HCT116 (cell line): ENCODE measurements at regions not wholly inside any gene's neighbourhood (a gene's known extent, or its start where the extent isn't known, plus 50 kb on each side); places are given as distances from the start of the nearest gene placed in this dataset.

Experiments
- ATAC-seq: fragments of 200-7000 bp; cut with Tn5 transposase; 2 replicates; pipeline ENCODE4 v1.9.1; 2020; ENCODE audit warnings: mild to moderate bottlenecking, moderate library complexity
- BruUV-seq: library from RNA; stranded (reverse); fragments of 400-500 nt; replicated peaks from 2 replicates; lab custom pipeline; 2021; lab: Mats Ljungman, UMichigan
- CTCF ChIA-PET: fragments of 300-600 bp; sonication (Branson Sonifier 250); formaldehyde crosslinking; loops from one replicate; lab custom pipeline; 2021; ENCODE audit warnings: antibody characterized with exemption; lab: Charles Lee
- POLR2A ChIA-PET: fragments of 300-600, 350-600 bp; sonication (Branson Sonifier 250); formaldehyde crosslinking; loops from one replicate; lab custom pipeline; 2021; ENCODE audit warnings: antibody characterized with exemption; lab: Charles Lee
- RAD21 ChIA-PET, 2 experiments: fragments of 300-600 bp; sonication (Branson Sonifier 250); formaldehyde crosslinking; loops; one replicate each; lab custom pipeline; 2023; ENCODE audit warnings: low total read pairs in 2 of 2; ENCODE audit not compliant: uncharacterized antibody in 2 of 2, unreplicated experiment in 2 of 2, low non-redundant PET in 1 of 2; lab: Charles Lee
- DNase-seq: peaks from one replicate; pipeline ENCODE4 v3.0.0-alpha.2; 2010; ENCODE audit warnings: low read depth, low spot score
- H2AFZ ChIP-seq: fragments of 200-600 bp; shearing (Covaris generic), sonication (generic); 2 replicates; pipeline ENCODE4 v1.6.1; 2017; ENCODE audit warnings: low read depth, mixed run types, mixed read lengths, antibody characterized with exemption, low read length; ENCODE audit not compliant: poor library complexity, severe bottlenecking
- H3K27ac ChIP-seq: 2 replicates; pipeline ENCODE4 v1.5.1; 2012; ENCODE audit warnings: low read depth, low read length
- H3K27me3 ChIP-seq: fragments of 200-600 bp; sonication (generic); 2 replicates; pipeline ENCODE4 v1.6.1; 2016; ENCODE audit warnings: mixed run types, low read length, mixed read lengths; ENCODE audit not compliant: insufficient read depth
- H3K36me3 ChIP-seq, 2 experiments: fragments of 200-500 bp in 1 of 2; fragments of 200-600 bp in 1 of 2; sonication (Bioruptor generic) in 1 of 2; sonication (generic) in 1 of 2; 2 replicates each; pipeline versions ENCODE4 v1.5.1 to v1.6.1; 2014 to 2016; ENCODE audit warnings: low read length in 2 of 2, inconsistent platforms in 1 of 2, mixed read lengths in 1 of 2, mixed run types in 1 of 2; ENCODE audit not compliant: insufficient read depth in 2 of 2, control insufficient read depth in 1 of 2
- H3K4me1 ChIP-seq, 2 experiments: fragments of 200-600 bp in 1 of 2; sonication (generic) in 1 of 2; 2 replicates each; pipeline versions ENCODE4 v1.5.1 to v1.6.1; 2012 to 2017; ENCODE audit warnings: low read length in 2 of 2, inconsistent platforms in 1 of 2, mild to moderate bottlenecking in 1 of 2, mixed read lengths in 1 of 2, mixed run types in 1 of 2, moderate library complexity in 1 of 2; ENCODE audit not compliant: insufficient read depth in 2 of 2, control insufficient read depth in 1 of 2
- H3K4me2 ChIP-seq: fragments of 200-600 bp; sonication (generic); 2 replicates; pipeline ENCODE4 v1.6.1; 2017; ENCODE audit warnings: mixed run types, low read length, mixed read lengths
- H3K4me3 ChIP-seq, 2 experiments: fragments of 200-600 bp in 1 of 2; sonication (generic) in 1 of 2; replicated peaks in 1 of 2; 2 replicates each; pipeline ENCODE4 v1.5.1; 2011 to 2016; ENCODE audit warnings: low read length in 2 of 2, control low read depth in 1 of 2, low read depth in 1 of 2, mild to moderate bottlenecking in 1 of 2, mixed read lengths in 1 of 2, mixed run types in 1 of 2
- H3K79me2 ChIP-seq: fragments of 200-600 bp; sonication (generic); 2 replicates; pipeline ENCODE4 v1.6.1; 2017; ENCODE audit warnings: mild to moderate bottlenecking, mixed run types, low read length, moderate library complexity, mixed read lengths; ENCODE audit not compliant: insufficient read depth
- H3K9ac ChIP-seq: fragments of 200-600 bp; sonication (generic); 2 replicates; pipeline ENCODE4 v1.6.1; 2016; ENCODE audit warnings: low read length, mixed read lengths
- H3K9me2 ChIP-seq: fragments of 200-600 bp; sonication (generic), shearing (Covaris generic); 2 replicates; pipeline ENCODE4 v1.6.1; 2017; ENCODE audit warnings: mixed run types, mild to moderate bottlenecking, moderate library complexity; ENCODE audit not compliant: insufficient read depth
- H3K9me3 ChIP-seq, 2 experiments: fragments of 200-500 bp in 1 of 2; fragments of 200-600 bp in 1 of 2; sonication (Bioruptor generic) in 1 of 2; sonication (generic) in 1 of 2; 2 replicates each; pipeline ENCODE4 v1.6.1; 2014 to 2017; ENCODE audit warnings: low read length in 2 of 2, mixed read lengths in 2 of 2, inconsistent platforms in 1 of 2, low read depth in 1 of 2, mild to moderate bottlenecking in 1 of 2, mixed run types in 1 of 2, moderate library complexity in 1 of 2; ENCODE audit not compliant: control insufficient read depth in 1 of 2, insufficient read depth in 1 of 2
- H4K20me1 ChIP-seq: fragments of 200-600 bp; sonication (generic), shearing (Covaris generic); 2 replicates; pipeline ENCODE4 v1.6.1; 2017; ENCODE audit warnings: mixed run types, mild to moderate bottlenecking, moderate library complexity; ENCODE audit not compliant: insufficient read depth
- ATF3 ChIP-seq: IDR thresholded peaks from 2 replicates; pipeline ENCODE4 v1.6.1; 2012
- CBX3 ChIP-seq: IDR thresholded peaks from 2 replicates; pipeline ENCODE4 v1.6.1; 2012; ENCODE audit warnings: low read depth
- CEBPB ChIP-seq: IDR thresholded peaks from 2 replicates; pipeline ENCODE4 v1.6.1; 2012; ENCODE audit warnings: low read depth
- CTCF ChIP-seq, 3 experiments: fragments of 200-600 bp in 1 of 3; sonication (generic) in 1 of 3; IDR thresholded peaks in 2 of 3; conservative IDR thresholded peaks in 1 of 3; 2 replicates each; pipeline ENCODE4 v1.5.1; 2012 to 2017; ENCODE audit warnings: low read depth in 2 of 3, low read length in 2 of 3, antibody characterized with exemption in 1 of 3, borderline replicate concordance in 1 of 3, control low read depth in 1 of 3, mild to moderate bottlenecking in 1 of 3, mixed read lengths in 1 of 3, mixed run types in 1 of 3, moderate library complexity in 1 of 3; ENCODE audit not compliant: insufficient read depth in 1 of 3
- ELF1 ChIP-seq: IDR thresholded peaks from 2 replicates; pipeline ENCODE4 v1.6.1; 2012; ENCODE audit warnings: low read depth, borderline replicate concordance
- EZH2 ChIP-seq: fragments of 200-600 bp; sonication (generic); IDR thresholded peaks from 2 replicates; pipeline ENCODE4 v1.6.1; 2017; ENCODE audit warnings: antibody characterized with exemption, mixed run types
- FOSL1 ChIP-seq: IDR thresholded peaks from 2 replicates; pipeline ENCODE4 v1.6.1; 2012; ENCODE audit warnings: low read depth
- JUND ChIP-seq: IDR thresholded peaks from 2 replicates; pipeline ENCODE4 v1.6.1; 2012
- MAX ChIP-seq: IDR thresholded peaks from 2 replicates; pipeline ENCODE4 v1.6.1; 2012
- POLR2A ChIP-seq: IDR thresholded peaks from 2 replicates; pipeline ENCODE4 v1.7.0; 2011; ENCODE audit warnings: borderline replicate concordance; ENCODE audit not compliant: insufficient read depth, insufficient read length; ENCODE audit errors: extremely low read depth
- POLR2AphosphoS5 ChIP-seq: IDR thresholded peaks from 2 replicates; pipeline ENCODE4 v1.6.1; 2011; ENCODE audit warnings: mild to moderate bottlenecking, low read depth, low read length, moderate library complexity
- REST ChIP-seq: IDR thresholded peaks from 2 replicates; pipeline ENCODE4 v1.6.1; 2012; ENCODE audit warnings: low read depth
- SIN3A ChIP-seq: IDR thresholded peaks from 2 replicates; pipeline ENCODE4 v1.6.1; 2012; ENCODE audit warnings: low read depth
- SP1 ChIP-seq: IDR thresholded peaks from 2 replicates; pipeline ENCODE4 v1.6.1; 2012; ENCODE audit warnings: low read depth
- SRF ChIP-seq: IDR thresholded peaks from 2 replicates; pipeline ENCODE4 v1.6.1; 2012; ENCODE audit warnings: low read depth
- TCF7L2 ChIP-seq: IDR thresholded peaks from 2 replicates; pipeline ENCODE4 v1.7.0; 2011; ENCODE audit warnings: borderline replicate concordance, inconsistent platforms; ENCODE audit not compliant: insufficient read depth, insufficient read length; ENCODE audit errors: extremely low read depth
- YY1 ChIP-seq: IDR thresholded peaks from 2 replicates; pipeline ENCODE4 v1.6.1; 2011; ENCODE audit warnings: low read length, low read depth, moderate library complexity, mild to moderate bottlenecking; ENCODE audit not compliant: insufficient replicate concordance; ENCODE audit errors: extremely low read depth
- intact Hi-C: fragments of 100-400 bp; cut with micrococcal nuclease; formaldehyde crosslinking; loops from 2 replicates; pipeline ENCODE4 v1.10.0; 2022

GRCh38 chr2:186909095-186909494 is 60.1 kb upstream of the ZSWIM2 start:
- H3K79me2 ChIP-seq: no peaks in the 10 kb centered on the region
- no peaks in the 10 kb centered on the region for H3K4me1 ChIP-seq
- H3K9me3 ChIP-seq: no peaks in the 10 kb centered on the region
- H2AFZ ChIP-seq: no peak overlapping the region
- H3K9me2 ChIP-seq: no peaks in the 10 kb centered on the region
- H3K4me3 ChIP-seq: no peak overlapping the region
- no peak overlapping the region for H3K27ac ChIP-seq
- TF ChIP-seq YY1: no peak
- no peak for TF ChIP-seq TCF7L2
- TF ChIP-seq MAX: no peak
- no peak for TF ChIP-seq SP1
- TF ChIP-seq CEBPB: no peak
- TF ChIP-seq POLR2AphosphoS5: no peak
- no peak for TF ChIP-seq ATF3
- TF ChIP-seq FOSL1: no peak
- no peaks in the 10 kb centered on the region for H3K27me3 ChIP-seq
- no peak for ATAC-seq
- intact Hi-C loops: no loop called here
- BruUV-seq: no TSS peak
- CTCF ChIA-PET: no interaction called here
- RAD21 ChIA-PET: no interaction called here
- POLR2A ChIA-PET: no interaction called here
- DNase-seq: no peak
- H4K20me1 ChIP-seq: no peaks in the 10 kb centered on the region
- H3K9ac ChIP-seq: no peak overlapping the region
- no peak overlapping the region for H3K4me2 ChIP-seq
- H3K36me3 ChIP-seq: no peaks in the 10 kb centered on the region

- Histone ChIP-seq H3K9me3 (no peaks in the 10 kb centered on the region), H3K4me3 (no peak overlapping the region), H3K79me2 (no peaks in the 10 kb centered on the region), H3K9ac (no peak overlapping the region), H4K20me1 (no peaks in the 10 kb centered on the region), H2AFZ (peak overlapping the region; percentile 13), H3K4me2 (no peak overlapping the region), H3K27ac (no peak overlapping the region), H3K36me3 (no peaks in the 10 kb centered on the region), H3K9me2 (no peaks in the 10 kb centered on the region), H3K4me1 (no peaks in the 10 kb centered on the region), H3K27me3 (no peaks in the 10 kb centered on the region)
- ChIA-PET POLR2A (no interaction called here), RAD21 (no interaction called here), CTCF (interaction anchor here (1.3 kb wide), 1 partner anchor 45 kb away, joined by 3 read pairs; no protein-coding TSS in a partner anchor)
- intact Hi-C loops: no loop called here
- no peak for ATAC-seq
- no peak for DNase-seq
- BruUV-seq: no TSS peak
- no peak for TF ChIP-seq EZH2
- no peak for TF ChIP-seq SIN3A
- no peak for TF ChIP-seq POLR2A
- no peak for TF ChIP-seq YY1
- TF ChIP-seq CBX3: no peak
- no peak for TF ChIP-seq ELF1
- no peak for TF ChIP-seq SP1
- no peak for TF ChIP-seq TCF7L2
- TF ChIP-seq CTCF (IDR thresholded peaks at IDR 0.05 in 2 of 3, conservative IDR thresholded peaks at IDR 0.05 in 1 of 3; ENCODE audit: borderline replicate concordance in 1 of 3, insufficient read depth in 1 of 3, low read depth in 2 of 3, low read length in 2 of 3): no peak
- no peak for TF ChIP-seq JUND
- no peak for TF ChIP-seq SRF
- no peak for TF ChIP-seq REST
These were observed 58.9 kb upstream of the ZSWIM2 start for GRCh38 chr2:186907897-186908296.
